H1 (cell line): ENCODE measurements at regions not wholly inside any gene's neighbourhood (a gene's known extent, or its start where the extent isn't known, plus 50 kb on each side); places are given as distances from the start of the nearest gene placed in this dataset.

Experiments used
- CBX8 ChIP-seq: fragments of 300-800, 300-1000 bp; sonication (generic); IDR thresholded peaks from 2 replicates; pipeline ENCODE4 v1.7.1; 2016; ENCODE audit warnings: low read depth, low read length, borderline replicate concordance
- EGR1 ChIP-seq: IDR thresholded peaks from 2 replicates; pipeline ENCODE4 v1.6.1; 2011; ENCODE audit warnings: low read depth, low read length, borderline replicate concordance
- SAP30 ChIP-seq: fragments of 300-600 bp; sonication (generic); IDR thresholded peaks from 2 replicates; pipeline ENCODE4 v1.7.1; 2012; ENCODE audit warnings: low read length, moderate library complexity, mild to moderate bottlenecking, inconsistent platforms; ENCODE audit not compliant: insufficient read depth, insufficient replicate concordance
- ZNF274 ChIP-seq: IDR thresholded peaks from 2 replicates; pipeline ENCODE4 v1.7.0; 2012; ENCODE audit warnings: low read length, borderline replicate concordance; ENCODE audit errors: extremely low read depth
- TF ChIP-seq, protein P1 (sequence below): IDR thresholded peaks from 2 replicates; pipeline ENCODE4 v1.6.1; 2012; ENCODE audit warnings: low read length, inconsistent platforms
- TF ChIP-seq, protein P2 (sequence below): fragments of 300-600 bp; sonication (generic); IDR thresholded peaks from 2 replicates; pipeline ENCODE4 v1.7.1; 2012; ENCODE audit warnings: low read length, moderate library complexity, mild to moderate bottlenecking, inconsistent platforms; ENCODE audit not compliant: insufficient replicate concordance
- TF ChIP-seq, protein P3 (sequence below): IDR thresholded peaks from 2 replicates; pipeline ENCODE4 v1.6.1; 2011; ENCODE audit warnings: low read length, improper control_type of control experiment

- TF ChIP-seq, protein P1, sequence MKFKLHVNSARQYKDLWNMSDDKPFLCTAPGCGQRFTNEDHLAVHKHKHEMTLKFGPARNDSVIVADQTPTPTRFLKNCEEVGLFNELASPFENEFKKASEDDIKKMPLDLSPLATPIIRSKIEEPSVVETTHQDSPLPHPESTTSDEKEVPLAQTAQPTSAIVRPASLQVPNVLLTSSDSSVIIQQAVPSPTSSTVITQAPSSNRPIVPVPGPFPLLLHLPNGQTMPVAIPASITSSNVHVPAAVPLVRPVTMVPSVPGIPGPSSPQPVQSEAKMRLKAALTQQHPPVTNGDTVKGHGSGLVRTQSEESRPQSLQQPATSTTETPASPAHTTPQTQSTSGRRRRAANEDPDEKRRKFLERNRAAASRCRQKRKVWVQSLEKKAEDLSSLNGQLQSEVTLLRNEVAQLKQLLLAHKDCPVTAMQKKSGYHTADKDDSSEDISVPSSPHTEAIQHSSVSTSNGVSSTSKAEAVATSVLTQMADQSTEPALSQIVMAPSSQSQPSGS = no peak
- TF ChIP-seq, protein P2, sequence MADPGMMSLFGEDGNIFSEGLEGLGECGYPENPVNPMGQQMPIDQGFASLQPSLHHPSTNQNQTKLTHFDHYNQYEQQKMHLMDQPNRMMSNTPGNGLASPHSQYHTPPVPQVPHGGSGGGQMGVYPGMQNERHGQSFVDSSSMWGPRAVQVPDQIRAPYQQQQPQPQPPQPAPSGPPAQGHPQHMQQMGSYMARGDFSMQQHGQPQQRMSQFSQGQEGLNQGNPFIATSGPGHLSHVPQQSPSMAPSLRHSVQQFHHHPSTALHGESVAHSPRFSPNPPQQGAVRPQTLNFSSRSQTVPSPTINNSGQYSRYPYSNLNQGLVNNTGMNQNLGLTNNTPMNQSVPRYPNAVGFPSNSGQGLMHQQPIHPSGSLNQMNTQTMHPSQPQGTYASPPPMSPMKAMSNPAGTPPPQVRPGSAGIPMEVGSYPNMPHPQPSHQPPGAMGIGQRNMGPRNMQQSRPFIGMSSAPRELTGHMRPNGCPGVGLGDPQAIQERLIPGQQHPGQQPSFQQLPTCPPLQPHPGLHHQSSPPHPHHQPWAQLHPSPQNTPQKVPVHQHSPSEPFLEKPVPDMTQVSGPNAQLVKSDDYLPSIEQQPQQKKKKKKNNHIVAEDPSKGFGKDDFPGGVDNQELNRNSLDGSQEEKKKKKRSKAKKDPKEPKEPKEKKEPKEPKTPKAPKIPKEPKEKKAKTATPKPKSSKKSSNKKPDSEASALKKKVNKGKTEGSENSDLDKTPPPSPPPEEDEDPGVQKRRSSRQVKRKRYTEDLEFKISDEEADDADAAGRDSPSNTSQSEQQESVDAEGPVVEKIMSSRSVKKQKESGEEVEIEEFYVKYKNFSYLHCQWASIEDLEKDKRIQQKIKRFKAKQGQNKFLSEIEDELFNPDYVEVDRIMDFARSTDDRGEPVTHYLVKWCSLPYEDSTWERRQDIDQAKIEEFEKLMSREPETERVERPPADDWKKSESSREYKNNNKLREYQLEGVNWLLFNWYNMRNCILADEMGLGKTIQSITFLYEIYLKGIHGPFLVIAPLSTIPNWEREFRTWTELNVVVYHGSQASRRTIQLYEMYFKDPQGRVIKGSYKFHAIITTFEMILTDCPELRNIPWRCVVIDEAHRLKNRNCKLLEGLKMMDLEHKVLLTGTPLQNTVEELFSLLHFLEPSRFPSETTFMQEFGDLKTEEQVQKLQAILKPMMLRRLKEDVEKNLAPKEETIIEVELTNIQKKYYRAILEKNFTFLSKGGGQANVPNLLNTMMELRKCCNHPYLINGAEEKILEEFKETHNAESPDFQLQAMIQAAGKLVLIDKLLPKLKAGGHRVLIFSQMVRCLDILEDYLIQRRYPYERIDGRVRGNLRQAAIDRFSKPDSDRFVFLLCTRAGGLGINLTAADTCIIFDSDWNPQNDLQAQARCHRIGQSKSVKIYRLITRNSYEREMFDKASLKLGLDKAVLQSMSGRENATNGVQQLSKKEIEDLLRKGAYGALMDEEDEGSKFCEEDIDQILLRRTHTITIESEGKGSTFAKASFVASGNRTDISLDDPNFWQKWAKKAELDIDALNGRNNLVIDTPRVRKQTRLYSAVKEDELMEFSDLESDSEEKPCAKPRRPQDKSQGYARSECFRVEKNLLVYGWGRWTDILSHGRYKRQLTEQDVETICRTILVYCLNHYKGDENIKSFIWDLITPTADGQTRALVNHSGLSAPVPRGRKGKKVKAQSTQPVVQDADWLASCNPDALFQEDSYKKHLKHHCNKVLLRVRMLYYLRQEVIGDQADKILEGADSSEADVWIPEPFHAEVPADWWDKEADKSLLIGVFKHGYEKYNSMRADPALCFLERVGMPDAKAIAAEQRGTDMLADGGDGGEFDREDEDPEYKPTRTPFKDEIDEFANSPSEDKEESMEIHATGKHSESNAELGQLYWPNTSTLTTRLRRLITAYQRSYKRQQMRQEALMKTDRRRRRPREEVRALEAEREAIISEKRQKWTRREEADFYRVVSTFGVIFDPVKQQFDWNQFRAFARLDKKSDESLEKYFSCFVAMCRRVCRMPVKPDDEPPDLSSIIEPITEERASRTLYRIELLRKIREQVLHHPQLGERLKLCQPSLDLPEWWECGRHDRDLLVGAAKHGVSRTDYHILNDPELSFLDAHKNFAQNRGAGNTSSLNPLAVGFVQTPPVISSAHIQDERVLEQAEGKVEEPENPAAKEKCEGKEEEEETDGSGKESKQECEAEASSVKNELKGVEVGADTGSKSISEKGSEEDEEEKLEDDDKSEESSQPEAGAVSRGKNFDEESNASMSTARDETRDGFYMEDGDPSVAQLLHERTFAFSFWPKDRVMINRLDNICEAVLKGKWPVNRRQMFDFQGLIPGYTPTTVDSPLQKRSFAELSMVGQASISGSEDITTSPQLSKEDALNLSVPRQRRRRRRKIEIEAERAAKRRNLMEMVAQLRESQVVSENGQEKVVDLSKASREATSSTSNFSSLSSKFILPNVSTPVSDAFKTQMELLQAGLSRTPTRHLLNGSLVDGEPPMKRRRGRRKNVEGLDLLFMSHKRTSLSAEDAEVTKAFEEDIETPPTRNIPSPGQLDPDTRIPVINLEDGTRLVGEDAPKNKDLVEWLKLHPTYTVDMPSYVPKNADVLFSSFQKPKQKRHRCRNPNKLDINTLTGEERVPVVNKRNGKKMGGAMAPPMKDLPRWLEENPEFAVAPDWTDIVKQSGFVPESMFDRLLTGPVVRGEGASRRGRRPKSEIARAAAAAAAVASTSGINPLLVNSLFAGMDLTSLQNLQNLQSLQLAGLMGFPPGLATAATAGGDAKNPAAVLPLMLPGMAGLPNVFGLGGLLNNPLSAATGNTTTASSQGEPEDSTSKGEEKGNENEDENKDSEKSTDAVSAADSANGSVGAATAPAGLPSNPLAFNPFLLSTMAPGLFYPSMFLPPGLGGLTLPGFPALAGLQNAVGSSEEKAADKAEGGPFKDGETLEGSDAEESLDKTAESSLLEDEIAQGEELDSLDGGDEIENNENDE = no peak
- TF ChIP-seq, protein P3, sequence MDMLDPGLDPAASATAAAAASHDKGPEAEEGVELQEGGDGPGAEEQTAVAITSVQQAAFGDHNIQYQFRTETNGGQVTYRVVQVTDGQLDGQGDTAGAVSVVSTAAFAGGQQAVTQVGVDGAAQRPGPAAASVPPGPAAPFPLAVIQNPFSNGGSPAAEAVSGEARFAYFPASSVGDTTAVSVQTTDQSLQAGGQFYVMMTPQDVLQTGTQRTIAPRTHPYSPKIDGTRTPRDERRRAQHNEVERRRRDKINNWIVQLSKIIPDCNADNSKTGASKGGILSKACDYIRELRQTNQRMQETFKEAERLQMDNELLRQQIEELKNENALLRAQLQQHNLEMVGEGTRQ = no peak
- TF ChIP-seq CBX8 (no peak), SAP30 (no peak), ZNF274 (no peak), EGR1 (no peak)
Observed at GRCh38 chr11:115819014-115819413, 314.8 kb upstream of the CADM1 start (continued).
